ENCODE measurements at regions not wholly inside any gene's neighbourhood (a gene's known extent, or its start where the extent isn't known, plus 50 kb on each side); places are given as distances from the start of the nearest gene placed in this dataset.
"Not testable (repeated sequence)": the region's sequence is repeated elsewhere in the genome, so short reads cannot be mapped to it uniquely, and the experiment has no call there.

GRCh38 chr11:81237139-81237538 is 1496.5 kb downstream of the FAM181B start:
- TF ChIP-seq EZH2 (IDR thresholded peaks at IDR 0.05; ENCODE audit: borderline replicate concordance, low read length) (no peak), CTCF (IDR thresholded peaks at IDR 0.05; ENCODE audit: low read length) (peak; percentile 56)
- Histone ChIP-seq H3K36me3 (ENCODE audit: insufficient read depth, low read length) (no peaks in the 10 kb centered on the region), H3K9ac (ENCODE audit: low read length) (no peak overlapping the region), H2AFZ (ENCODE audit: low read length) (no peak overlapping the region), H4K20me1 (ENCODE audit: insufficient read depth, low read length) (no peaks in the 10 kb centered on the region), H3K9me3 (ENCODE audit: low read length) (no peaks in the 10 kb centered on the region), H3K4me2 (ENCODE audit: low read length) (no peak overlapping the region), H3K79me2 (ENCODE audit: insufficient read depth, low read length) (no peaks in the 10 kb centered on the region), H3F3A (ENCODE audit: insufficient read depth, low read length) (no peaks in the 10 kb centered on the region), H3K27ac (ENCODE audit: low read depth, low read length, poor library complexity, severe bottlenecking) (no peak overlapping the region), H3K4me3 (ENCODE audit: low read depth, low read length, poor library complexity, severe bottlenecking) (no peak overlapping the region), H3K27me3 (ENCODE audit: insufficient read depth, low read length) (no peaks in the 10 kb centered on the region), H3K4me1 (ENCODE audit: insufficient read depth, low read length, severe bottlenecking) (no peaks in the 10 kb centered on the region), H3K9me2 (ENCODE audit: low read depth, low read length) (no peaks in the 10 kb centered on the region)

GRCh38 chr11:81227409-81227808 is 1506.3 kb downstream of the FAM181B start:
- H3K9me3 ChIP-seq (ENCODE audit: low read length); H3K4me3 ChIP-seq (ENCODE audit: low read depth, low read length, poor library complexity, severe bottlenecking); H3K79me2 ChIP-seq (ENCODE audit: insufficient read depth, low read length); H3K27ac ChIP-seq (ENCODE audit: low read depth, low read length, poor library complexity, severe bottlenecking); H3K9me2 ChIP-seq (ENCODE audit: low read depth, low read length); H4K20me1 ChIP-seq (ENCODE audit: insufficient read depth, low read length); H3K4me1 ChIP-seq (ENCODE audit: insufficient read depth, low read length, severe bottlenecking); H2AFZ ChIP-seq (ENCODE audit: low read length); H3K36me3 ChIP-seq (ENCODE audit: insufficient read depth, low read length); H3K4me2 ChIP-seq (ENCODE audit: low read length); H3F3A ChIP-seq (ENCODE audit: insufficient read depth, low read length); H3K9ac ChIP-seq (ENCODE audit: low read length); H3K27me3 ChIP-seq (ENCODE audit: insufficient read depth, low read length): not testable (repeated sequence)

GRCh38 chr11:81224396-81224795 is 1509.3 kb downstream of the FAM181B start:
- no peak for TF ChIP-seq EZH2 (IDR thresholded peaks at IDR 0.05; ENCODE audit: borderline replicate concordance, low read length)
- no peak for TF ChIP-seq CTCF (IDR thresholded peaks at IDR 0.05; ENCODE audit: low read length)
- no peaks in the 10 kb centered on the region for H3K9me3 ChIP-seq (ENCODE audit: low read length)
- no peaks in the 10 kb centered on the region for H3K9me2 ChIP-seq (ENCODE audit: low read depth, low read length)
- H4K20me1 ChIP-seq (ENCODE audit: insufficient read depth, low read length): no peaks in the 10 kb centered on the region
- H3K36me3 ChIP-seq (ENCODE audit: insufficient read depth, low read length): no peaks in the 10 kb centered on the region
- H3K79me2 ChIP-seq (ENCODE audit: insufficient read depth, low read length): no peaks in the 10 kb centered on the region
- no peaks in the 10 kb centered on the region for H3K4me1 ChIP-seq (ENCODE audit: insufficient read depth, low read length, severe bottlenecking)
- no peaks in the 10 kb centered on the region for H3K27me3 ChIP-seq (ENCODE audit: insufficient read depth, low read length)
- no peak overlapping the region for H3K4me3 ChIP-seq (ENCODE audit: low read depth, low read length, poor library complexity, severe bottlenecking)
- H3F3A ChIP-seq (ENCODE audit: insufficient read depth, low read length): no peaks in the 10 kb centered on the region
- H3K9ac ChIP-seq (ENCODE audit: low read length): no peak overlapping the region
- no peak overlapping the region for H3K27ac ChIP-seq (ENCODE audit: low read depth, low read length, poor library complexity, severe bottlenecking)
- no peak overlapping the region for H3K4me2 ChIP-seq (ENCODE audit: low read length)
- no peak overlapping the region for H2AFZ ChIP-seq (ENCODE audit: low read length)

- Histone ChIP-seq H2AFZ (ENCODE audit: low read length) (no peak overlapping the region), H3K9me3 (ENCODE audit: low read length) (no peaks in the 10 kb centered on the region), H3K36me3 (ENCODE audit: insufficient read depth, low read length) (no peaks in the 10 kb centered on the region), H3K79me2 (ENCODE audit: insufficient read depth, low read length) (no peaks in the 10 kb centered on the region), H3K9me2 (ENCODE audit: low read depth, low read length) (no peaks in the 10 kb centered on the region), H3K27ac (ENCODE audit: low read depth, low read length, poor library complexity, severe bottlenecking) (no peak overlapping the region), H3F3A (ENCODE audit: insufficient read depth, low read length) (no peaks in the 10 kb centered on the region), H3K4me3 (ENCODE audit: low read depth, low read length, poor library complexity, severe bottlenecking) (no peak overlapping the region), H3K4me1 (ENCODE audit: insufficient read depth, low read length, severe bottlenecking) (no peaks in the 10 kb centered on the region), H3K4me2 (ENCODE audit: low read length) (no peak overlapping the region), H4K20me1 (ENCODE audit: insufficient read depth, low read length) (no peaks in the 10 kb centered on the region), H3K9ac (ENCODE audit: low read length) (no peak overlapping the region), H3K27me3 (ENCODE audit: insufficient read depth, low read length) (no peaks in the 10 kb centered on the region)
- TF ChIP-seq CTCF (IDR thresholded peaks at IDR 0.05; ENCODE audit: low read length): no peak
- no peak for TF ChIP-seq EZH2 (IDR thresholded peaks at IDR 0.05; ENCODE audit: borderline replicate concordance, low read length)
These were observed 1511.2 kb downstream of the FAM181B start for GRCh38 chr11:81222491-81222890.

Measured in OCI-LY1 (cell line).